DOHH2 (cell line): ENCODE measurements at regions not wholly inside any gene's neighbourhood (a gene's known extent, or its start where the extent isn't known, plus 50 kb on each side); places are given as distances from the start of the nearest gene placed in this dataset.

Experiments
- EZH2phosphoT487 ChIP-seq: fragments of 200-600 bp; sonication (generic); IDR thresholded peaks from 2 replicates; pipeline ENCODE4 v1.6.1; 2017; ENCODE audit warnings: borderline replicate concordance, mild to moderate bottlenecking, antibody characterized with exemption, low read length, moderate library complexity, mixed read lengths
- TF ChIP-seq, protein P1 (sequence below): fragments of 200-600 bp; sonication (generic); IDR thresholded peaks from one replicate; pipeline ENCODE4 v1.5.1; 2014; ENCODE audit warnings: antibody characterized with exemption, mild to moderate bottlenecking, low read depth, low read length; ENCODE audit not compliant: poor library complexity, severe bottlenecking

GRCh38 chr6:48429021-48429420, 318.0 kb upstream of the PTCHD4 start:
- TF ChIP-seq, protein P1, sequence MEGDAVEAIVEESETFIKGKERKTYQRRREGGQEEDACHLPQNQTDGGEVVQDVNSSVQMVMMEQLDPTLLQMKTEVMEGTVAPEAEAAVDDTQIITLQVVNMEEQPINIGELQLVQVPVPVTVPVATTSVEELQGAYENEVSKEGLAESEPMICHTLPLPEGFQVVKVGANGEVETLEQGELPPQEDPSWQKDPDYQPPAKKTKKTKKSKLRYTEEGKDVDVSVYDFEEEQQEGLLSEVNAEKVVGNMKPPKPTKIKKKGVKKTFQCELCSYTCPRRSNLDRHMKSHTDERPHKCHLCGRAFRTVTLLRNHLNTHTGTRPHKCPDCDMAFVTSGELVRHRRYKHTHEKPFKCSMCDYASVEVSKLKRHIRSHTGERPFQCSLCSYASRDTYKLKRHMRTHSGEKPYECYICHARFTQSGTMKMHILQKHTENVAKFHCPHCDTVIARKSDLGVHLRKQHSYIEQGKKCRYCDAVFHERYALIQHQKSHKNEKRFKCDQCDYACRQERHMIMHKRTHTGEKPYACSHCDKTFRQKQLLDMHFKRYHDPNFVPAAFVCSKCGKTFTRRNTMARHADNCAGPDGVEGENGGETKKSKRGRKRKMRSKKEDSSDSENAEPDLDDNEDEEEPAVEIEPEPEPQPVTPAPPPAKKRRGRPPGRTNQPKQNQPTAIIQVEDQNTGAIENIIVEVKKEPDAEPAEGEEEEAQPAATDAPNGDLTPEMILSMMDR: no peak
- TF ChIP-seq EZH2phosphoT487: no peak
